ENCODE measurements at regions not wholly inside any gene's neighbourhood (a gene's known extent, or its start where the extent isn't known, plus 50 kb on each side); places are given as distances from the start of the nearest gene placed in this dataset.
"Not testable (repeated sequence)": the region's sequence is repeated elsewhere in the genome, so short reads cannot be mapped to it uniquely, and the experiment has no call there.

DNA sequence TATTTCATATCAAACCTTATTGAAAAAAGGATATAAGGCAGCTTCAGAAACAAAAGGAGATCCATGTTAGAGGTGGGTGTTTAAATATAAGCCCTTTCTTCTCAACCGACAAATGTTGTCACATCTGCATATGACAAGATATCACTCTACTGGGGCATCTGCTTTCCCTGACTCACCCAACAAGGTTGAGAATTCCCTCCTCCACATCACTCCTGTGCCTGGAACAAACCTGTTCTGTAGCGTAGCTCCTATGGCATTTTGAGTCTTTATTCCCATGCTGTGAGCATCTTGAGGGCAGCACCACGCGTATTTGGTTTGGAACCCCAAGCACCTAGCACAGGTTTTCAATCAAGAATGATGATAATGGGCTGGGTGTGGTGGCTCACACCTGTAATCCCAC is 59.4 kb upstream of the ZFHX3 start:
- no peaks in the 10 kb centered on the region for H3K9me3 ChIP-seq (ENCODE audit: low read length)
- H3K4me1 ChIP-seq (ENCODE audit: insufficient read depth, low read length): no peaks in the 10 kb centered on the region
- no peak overlapping the region for H3K27ac ChIP-seq (ENCODE audit: low read depth, low read length)
- no peak overlapping the region for H3K9ac ChIP-seq (ENCODE audit: low read length)
- no peaks in the 10 kb centered on the region for H3K36me3 ChIP-seq (ENCODE audit: insufficient read depth, low read length)
- no peaks in the 10 kb centered on the region for H3K27me3 ChIP-seq (ENCODE audit: control insufficient read depth in 1 of 2, insufficient read depth in 2 of 2, low read length in 2 of 2)
- H3K4me3 ChIP-seq (ENCODE audit: low read depth in 1 of 2, low read length in 2 of 2): no peak overlapping the region

DNA sequence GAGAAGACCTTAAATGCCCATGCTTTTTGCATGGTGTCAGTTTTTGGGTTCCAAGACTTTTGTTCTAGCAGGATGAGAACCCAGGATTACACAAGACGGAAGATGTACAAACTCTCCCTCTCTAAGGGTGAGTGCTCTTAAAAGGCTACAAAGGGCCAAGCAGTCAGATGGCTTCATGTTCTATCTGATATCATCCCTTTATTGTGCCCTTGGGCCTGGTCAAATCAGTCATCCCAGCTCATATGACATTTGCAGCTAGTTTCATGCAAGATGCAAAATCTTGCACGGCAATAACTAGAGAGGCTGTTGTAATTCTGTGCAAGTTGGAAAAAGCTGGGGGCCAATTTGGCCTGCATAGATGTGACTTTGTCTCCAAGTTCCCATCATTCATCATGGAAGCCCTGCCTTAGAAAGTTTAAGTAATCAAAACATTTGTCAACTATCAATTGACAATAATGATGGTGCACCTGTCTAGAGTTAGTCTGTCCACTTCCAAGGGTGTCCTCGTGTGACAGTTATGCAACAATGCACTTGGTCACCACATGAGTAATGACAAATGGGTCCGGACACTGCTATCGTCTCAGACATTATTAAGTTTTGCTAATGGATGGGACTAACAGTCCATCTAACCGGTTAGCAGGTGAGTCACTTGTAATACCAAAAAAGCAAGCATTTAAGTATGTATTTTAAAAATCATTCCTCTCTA is 58.6 kb upstream of the ZFHX3 start:
- no peak overlapping the region for H3K9ac ChIP-seq (ENCODE audit: low read length)
- no peak overlapping the region for H3K4me3 ChIP-seq (ENCODE audit: low read depth in 1 of 2, low read length in 2 of 2)
- H3K36me3 ChIP-seq (ENCODE audit: insufficient read depth, low read length): no peaks in the 10 kb centered on the region
- H3K27ac ChIP-seq (ENCODE audit: low read depth, low read length): no peak overlapping the region
- H3K9me3 ChIP-seq (ENCODE audit: low read length): no peaks in the 10 kb centered on the region
- no peaks in the 10 kb centered on the region for H3K4me1 ChIP-seq (ENCODE audit: insufficient read depth, low read length)
- no peaks in the 10 kb centered on the region for H3K27me3 ChIP-seq (ENCODE audit: control insufficient read depth in 1 of 2, insufficient read depth in 2 of 2, low read length in 2 of 2)

DNA sequence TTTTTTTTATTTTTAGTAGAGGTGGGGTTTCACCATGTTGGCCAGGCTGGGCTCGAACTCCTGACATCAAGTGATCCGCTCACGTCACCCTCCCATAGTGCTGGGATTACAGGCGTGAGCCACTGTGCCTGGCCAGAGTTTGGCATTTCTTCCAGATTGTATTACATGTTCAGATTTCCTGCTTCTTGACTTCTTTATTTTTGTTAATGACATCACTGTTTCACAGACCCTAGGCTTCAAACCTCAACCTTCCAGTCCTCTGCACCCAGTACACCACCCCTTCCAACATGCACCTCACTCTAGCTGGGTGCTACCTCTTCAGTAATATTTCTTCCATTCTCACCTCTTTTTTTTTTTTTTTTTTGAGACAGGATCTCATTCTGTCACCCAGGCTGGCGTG is 53.6 kb upstream of the ZFHX3 start:
- Histone ChIP-seq H3K9ac (ENCODE audit: low read length) (no peak overlapping the region), H3K36me3 (ENCODE audit: insufficient read depth, low read length) (no peaks in the 10 kb centered on the region)

DNA sequence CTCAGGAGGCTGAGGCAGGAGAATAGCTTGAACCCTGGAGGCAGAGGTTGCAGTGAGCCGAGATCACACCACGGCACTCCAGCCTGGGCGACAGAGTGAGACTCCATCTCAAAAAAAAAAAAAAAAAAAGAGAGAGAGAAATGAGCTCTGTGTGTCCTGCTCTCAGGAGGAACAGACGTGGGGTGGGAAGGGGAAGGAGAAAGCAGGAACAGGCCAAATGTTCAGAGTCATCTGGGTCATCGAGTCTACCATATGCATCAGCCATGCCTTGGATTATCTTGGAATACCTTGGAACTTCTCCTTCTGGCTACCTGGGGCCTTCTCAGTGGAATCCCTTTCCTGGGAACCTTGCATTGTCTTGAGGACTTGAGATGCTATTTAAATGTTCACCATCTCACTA is 51.7 kb upstream of the ZFHX3 start:
- not testable (repeated sequence) for H3K9me3 ChIP-seq (ENCODE audit: low read length); H3K27me3 ChIP-seq (ENCODE audit: control insufficient read depth in 1 of 2, insufficient read depth in 2 of 2, low read length in 2 of 2); H3K27ac ChIP-seq (ENCODE audit: low read depth, low read length); H3K4me1 ChIP-seq (ENCODE audit: insufficient read depth, low read length); H3K9ac ChIP-seq (ENCODE audit: low read length); H3K36me3 ChIP-seq (ENCODE audit: insufficient read depth, low read length); H3K4me3 ChIP-seq (ENCODE audit: low read depth in 1 of 2, low read length in 2 of 2)

More for the DNA sequence above, 53.6 kb upstream of the ZFHX3 start:
- Histone ChIP-seq H3K4me1 (ENCODE audit: insufficient read depth, low read length) (no peaks in the 10 kb centered on the region), H3K9me3 (ENCODE audit: low read length) (no peaks in the 10 kb centered on the region), H3K4me3 (ENCODE audit: low read depth in 1 of 2, low read length in 2 of 2) (no peak overlapping the region), H3K27me3 (ENCODE audit: control insufficient read depth in 1 of 2, insufficient read depth in 2 of 2, low read length in 2 of 2) (no peaks in the 10 kb centered on the region), H3K27ac (ENCODE audit: low read depth, low read length) (no peak overlapping the region)

All from muscle layer of colon (tissue), 2 donors.